ENCODE measurements at regions not wholly inside any gene's neighbourhood (a gene's known extent, or its start where the extent isn't known, plus 50 kb on each side); places are given as distances from the start of the nearest gene placed in this dataset.

DNA sequence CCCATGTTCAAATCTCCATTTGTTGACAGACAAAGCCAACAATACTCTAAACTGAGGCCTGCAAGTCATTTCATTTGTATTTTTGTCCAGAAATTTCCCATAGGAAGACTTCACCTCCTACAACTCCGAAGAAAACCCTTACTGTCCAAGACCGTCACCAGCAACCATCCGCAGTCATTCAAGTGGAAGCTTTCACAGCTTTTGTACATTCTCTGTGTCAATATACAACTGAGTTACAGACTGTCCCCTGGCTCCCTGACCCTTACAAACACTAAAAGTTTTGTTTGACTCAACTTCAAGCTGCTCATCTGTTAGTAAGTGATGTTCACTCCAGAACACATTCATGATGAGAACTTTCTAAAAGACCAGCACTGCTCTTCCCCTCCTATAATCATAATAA lies 210.1 kb downstream of the DEPDC1B start:
- no peak overlapping the region for H3K9ac ChIP-seq (ENCODE audit: low read depth in 2 of 2, low read length in 2 of 2)
- no peaks in the 10 kb centered on the region for H3K9me3 ChIP-seq
- no peaks in the 10 kb centered on the region for H3K27me3 ChIP-seq
- DNase-seq = no peak
- no peaks in the 10 kb centered on the region for H3K36me3 ChIP-seq
- intact Hi-C loops (cut with DNase I) = no loop called here
- no peaks in the 10 kb centered on the region for H3K4me1 ChIP-seq
- TF ChIP-seq, protein P1, sequence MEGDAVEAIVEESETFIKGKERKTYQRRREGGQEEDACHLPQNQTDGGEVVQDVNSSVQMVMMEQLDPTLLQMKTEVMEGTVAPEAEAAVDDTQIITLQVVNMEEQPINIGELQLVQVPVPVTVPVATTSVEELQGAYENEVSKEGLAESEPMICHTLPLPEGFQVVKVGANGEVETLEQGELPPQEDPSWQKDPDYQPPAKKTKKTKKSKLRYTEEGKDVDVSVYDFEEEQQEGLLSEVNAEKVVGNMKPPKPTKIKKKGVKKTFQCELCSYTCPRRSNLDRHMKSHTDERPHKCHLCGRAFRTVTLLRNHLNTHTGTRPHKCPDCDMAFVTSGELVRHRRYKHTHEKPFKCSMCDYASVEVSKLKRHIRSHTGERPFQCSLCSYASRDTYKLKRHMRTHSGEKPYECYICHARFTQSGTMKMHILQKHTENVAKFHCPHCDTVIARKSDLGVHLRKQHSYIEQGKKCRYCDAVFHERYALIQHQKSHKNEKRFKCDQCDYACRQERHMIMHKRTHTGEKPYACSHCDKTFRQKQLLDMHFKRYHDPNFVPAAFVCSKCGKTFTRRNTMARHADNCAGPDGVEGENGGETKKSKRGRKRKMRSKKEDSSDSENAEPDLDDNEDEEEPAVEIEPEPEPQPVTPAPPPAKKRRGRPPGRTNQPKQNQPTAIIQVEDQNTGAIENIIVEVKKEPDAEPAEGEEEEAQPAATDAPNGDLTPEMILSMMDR (IDR thresholded peaks at IDR 0.05) = no peak
- no peak overlapping the region for H3K4me3 ChIP-seq
- no peak overlapping the region for H3K27ac ChIP-seq

DNA sequence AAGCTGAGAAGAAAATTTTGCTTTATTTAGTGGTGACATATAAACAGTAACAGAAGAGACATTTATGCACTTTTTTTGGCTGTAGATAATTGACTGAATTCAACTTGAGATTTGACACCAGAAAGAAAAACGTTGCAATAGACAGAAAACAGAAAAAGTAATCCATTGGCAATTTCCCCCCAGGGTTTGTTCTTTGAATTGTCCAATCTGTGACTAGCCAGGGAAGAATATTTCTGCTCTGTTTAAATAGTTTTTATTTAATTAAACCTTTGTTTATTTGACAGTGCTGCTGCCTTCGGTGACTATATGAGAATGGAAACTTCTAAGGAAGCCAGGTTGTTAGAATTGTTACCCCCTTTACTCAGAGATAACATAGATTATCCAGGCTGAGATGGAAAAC lies 210.6 kb downstream of the DEPDC1B start:
- DNase-seq = no peak
- no peaks in the 10 kb centered on the region for H3K27me3 ChIP-seq
- no peaks in the 10 kb centered on the region for H3K4me1 ChIP-seq
- no peak overlapping the region for H3K9ac ChIP-seq (ENCODE audit: low read depth in 2 of 2, low read length in 2 of 2)
- no peak overlapping the region for H3K4me3 ChIP-seq
- no peak overlapping the region for H3K27ac ChIP-seq
- intact Hi-C loops (cut with DNase I) = no loop called here
- H3K36me3 ChIP-seq = no peaks in the 10 kb centered on the region
- TF ChIP-seq, protein P1 (IDR thresholded peaks at IDR 0.05) = no peak
- H3K9me3 ChIP-seq = no peaks in the 10 kb centered on the region

DNA sequence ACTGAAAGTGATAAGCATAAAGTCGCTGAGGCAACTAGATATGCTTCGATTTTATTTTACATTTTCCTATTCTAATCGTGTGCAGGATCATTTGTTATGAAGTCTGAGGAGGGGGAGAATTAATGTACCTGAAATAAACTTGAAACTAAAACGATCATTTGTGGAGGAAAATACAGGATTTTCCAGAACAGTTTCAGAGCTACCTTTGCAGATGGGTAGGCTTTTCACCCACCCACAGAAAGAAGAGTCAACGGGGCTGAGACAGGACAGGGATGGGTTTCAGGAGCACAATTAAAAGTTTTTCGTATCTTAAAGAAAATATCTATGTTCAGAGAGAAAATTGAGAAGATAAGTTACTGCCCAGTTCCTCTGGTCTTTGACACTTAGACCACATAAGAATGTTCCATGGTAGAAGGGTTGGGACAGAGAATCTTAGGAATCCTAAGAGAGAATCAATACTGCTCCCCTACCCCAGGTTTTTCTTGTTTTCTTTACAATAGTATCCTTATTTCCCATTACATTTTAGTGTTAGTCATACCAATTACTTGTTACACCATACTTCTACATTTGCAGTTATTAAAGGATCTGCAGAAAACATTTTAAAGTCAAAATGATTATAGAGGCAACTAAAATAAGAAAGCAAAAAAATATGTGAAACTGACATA lies 211.4 kb downstream of the DEPDC1B start:
- Histone ChIP-seq H3K9me3 (no peaks in the 10 kb centered on the region), H3K27me3 (no peaks in the 10 kb centered on the region), H3K4me3 (peak overlapping the region; percentile 14), H3K4me1 (no peaks in the 10 kb centered on the region), H3K9ac (ENCODE audit: low read depth in 2 of 2, low read length in 2 of 2) (no peak overlapping the region), H3K27ac (no peak overlapping the region), H3K36me3 (no peaks in the 10 kb centered on the region)
- no peak for DNase-seq
- intact Hi-C loops (cut with DNase I) = no loop called here
- TF ChIP-seq, protein P1 (IDR thresholded peaks at IDR 0.05) = no peak

DNA sequence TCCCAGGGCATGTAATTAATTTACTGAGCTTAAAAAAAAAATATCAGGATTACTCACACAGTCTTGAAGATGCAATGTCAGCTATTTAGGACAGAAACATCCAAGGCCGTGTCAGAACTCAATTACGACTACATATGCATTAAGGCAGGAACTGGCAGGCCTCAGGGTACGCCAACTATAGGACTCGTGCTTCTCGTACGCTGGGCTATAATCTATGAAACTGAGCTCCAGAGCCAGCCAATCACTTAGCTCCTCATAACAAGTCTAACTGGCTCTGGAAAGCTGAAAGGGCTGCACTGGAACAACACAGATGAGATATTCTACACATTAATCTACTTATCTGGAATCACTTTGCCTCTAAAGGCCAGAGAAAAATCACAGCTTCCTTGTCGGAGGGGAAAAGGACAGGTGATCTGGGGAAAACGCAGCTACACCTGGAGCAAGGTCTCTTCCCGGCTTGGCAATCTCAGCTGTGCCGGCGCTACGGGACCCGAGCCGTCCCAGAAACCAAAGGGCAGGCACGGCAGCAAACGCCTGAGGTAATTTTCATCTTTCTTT lies 212.0 kb downstream of the DEPDC1B start:
- H3K36me3 ChIP-seq = no peaks in the 10 kb centered on the region
- peak overlapping the region; percentile 14 for H3K4me3 ChIP-seq
- intact Hi-C loops (cut with DNase I) = no loop called here
- peak; percentile 25 for DNase-seq
- no peaks in the 10 kb centered on the region for H3K4me1 ChIP-seq
- TF ChIP-seq, protein P1 (IDR thresholded peaks at IDR 0.05) = no peak
- no peak overlapping the region for H3K27ac ChIP-seq
- no peaks in the 10 kb centered on the region for H3K27me3 ChIP-seq
- no peaks in the 10 kb centered on the region for H3K9me3 ChIP-seq
- H3K9ac ChIP-seq (ENCODE audit: low read depth in 2 of 2, low read length in 2 of 2) = peak overlapping the region in 1 of 2 donors; percentile 7

DNA sequence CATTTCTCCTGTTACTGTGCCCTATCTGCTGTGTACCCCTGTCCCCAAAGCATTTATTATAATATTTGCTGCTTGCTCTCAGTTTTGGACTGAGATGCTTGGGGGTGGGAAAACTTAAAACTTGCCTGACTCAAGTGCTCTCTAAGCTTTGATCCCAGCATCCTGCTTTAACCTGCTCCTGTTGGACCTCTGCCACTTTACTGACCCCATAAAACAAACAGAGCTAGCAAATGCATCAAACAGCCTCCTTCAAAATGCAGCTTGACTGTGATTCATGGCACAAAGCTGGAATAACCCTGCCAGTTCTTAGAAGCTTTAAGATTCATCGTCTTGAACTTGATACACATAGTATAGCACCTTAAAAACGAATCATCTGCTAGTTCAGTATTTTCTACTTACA lies 212.5 kb downstream of the DEPDC1B start:
- H3K27ac ChIP-seq = no peak overlapping the region
- H3K9ac ChIP-seq (ENCODE audit: low read depth in 2 of 2, low read length in 2 of 2) = peak overlapping the region in 1 of 2 donors; percentile 7
- no peaks in the 10 kb centered on the region for H3K36me3 ChIP-seq
- no peaks in the 10 kb centered on the region for H3K27me3 ChIP-seq
- DNase-seq = peak; percentile 24
- intact Hi-C loops (cut with DNase I) = no loop called here
- H3K9me3 ChIP-seq = no peaks in the 10 kb centered on the region
- no peaks in the 10 kb centered on the region for H3K4me1 ChIP-seq
- TF ChIP-seq, protein P1 (IDR thresholded peaks at IDR 0.05) = no peak
- H3K4me3 ChIP-seq = no peak overlapping the region

All from colonic mucosa (tissue), 4 donors.